ENCODE measurements at regions not wholly inside any gene's neighbourhood (a gene's known extent, or its start where the extent isn't known, plus 50 kb on each side); places are given as distances from the start of the nearest gene placed in this dataset.
"Not testable (repeated sequence)": the region's sequence is repeated elsewhere in the genome, so short reads cannot be mapped to it uniquely, and the experiment has no call there.

GRCh38 chr4:74544655-74545361 is 99.9 kb downstream of the AREG start:
- no peak for DNase-seq

GRCh38 chr4:74545448-74545847 is 100.5 kb downstream of the AREG start:
- DNase-seq: no peak

GRCh38 chr4:74546057-74546456 is 101.1 kb downstream of the AREG start:
- no peak for DNase-seq

- no peak for DNase-seq
These were observed 102.1 kb downstream of the AREG start for GRCh38 chr4:74547042-74547441.

- DNase-seq: no peak
These were observed 103.6 kb downstream of the AREG start for GRCh38 chr4:74548561-74548960.

GRCh38 chr4:74549936-74550335 is 105.0 kb downstream of the AREG start:
- no peak for DNase-seq

GRCh38 chr4:74555231-74555630 is 110.3 kb downstream of the AREG start:
- DNase-seq: no peak

GRCh38 chr4:74555843-74556242 is 110.9 kb downstream of the AREG start:
- no peak for DNase-seq

- no peak for DNase-seq
These were observed 114.9 kb downstream of the AREG start for GRCh38 chr4:74559853-74560252.

- no peak for DNase-seq
These were observed 123.0 kb downstream of the AREG start for GRCh38 chr4:74567981-74568380.

- DNase-seq: no peak
These were observed 125.2 kb downstream of the AREG start for GRCh38 chr4:74570095-74570494.

- DNase-seq: no peak
These were observed 133.4 kb downstream of the AREG start for GRCh38 chr4:74578329-74578728.

GRCh38 chr4:74578865-74579264 is 133.9 kb downstream of the AREG start:
- DNase-seq: not testable (repeated sequence)

GRCh38 chr4:74583089-74583700 is 138.3 kb downstream of the AREG start:
- no peak for DNase-seq

- DNase-seq: no peak
These were observed 138.8 kb downstream of the AREG start for GRCh38 chr4:74583757-74584156.

- no peak for DNase-seq
These were observed 143.4 kb downstream of the AREG start for GRCh38 chr4:74588350-74588749.

- no peak for DNase-seq
These were observed 145.5 kb downstream of the AREG start for GRCh38 chr4:74590476-74590875.

GRCh38 chr4:74598611-74599325 is 153.8 kb downstream of the AREG start:
- DNase-seq: no peak

- no peak for DNase-seq
These were observed 158.2 kb downstream of the AREG start for GRCh38 chr4:74603186-74603585.

- no peak for DNase-seq
These were observed 163.4 kb downstream of the AREG start for GRCh38 chr4:74608151-74608949.

GRCh38 chr4:74610491-74610890 is 165.6 kb downstream of the AREG start:
- no peak for DNase-seq

GRCh38 chr4:74612837-74613236 is 167.9 kb downstream of the AREG start:
- DNase-seq: no peak

GRCh38 chr4:74613266-74613665 is 168.3 kb downstream of the AREG start:
- DNase-seq: no peak
